Endodermal cell (in vitro differentiated cells): ENCODE measurements at regions not wholly inside any gene's neighbourhood (a gene's known extent, or its start where the extent isn't known, plus 50 kb on each side); places are given as distances from the start of the nearest gene placed in this dataset.

Experiments used
- DNase-seq: peaks from one replicate; pipeline ENCODE4 v3.0.0-alpha.2; 2017
- H3K27ac ChIP-seq: 2 replicates; pipeline ENCODE4 v1.5.1; 2013; ENCODE audit warnings: mild to moderate bottlenecking, low read depth, low read length, moderate library complexity
- H3K27me3 ChIP-seq: 2 replicates; pipeline ENCODE4 v1.6.1; 2013; ENCODE audit warnings: mild to moderate bottlenecking, low read length, moderate library complexity; ENCODE audit not compliant: insufficient read depth, control insufficient read depth, poor library complexity, severe bottlenecking
- H3K36me3 ChIP-seq: 2 replicates; pipeline ENCODE4 v1.7.0; 2013; ENCODE audit warnings: mild to moderate bottlenecking, low read length, moderate library complexity; ENCODE audit not compliant: control insufficient read depth, insufficient read depth
- H3K4me1 ChIP-seq: one replicate; pipeline ENCODE4 v1.7.0; 2013; ENCODE audit warnings: low read length; ENCODE audit not compliant: control insufficient read depth, insufficient read depth
- H3K4me3 ChIP-seq: 2 replicates; pipeline ENCODE4 v1.5.1; 2013; ENCODE audit warnings: mild to moderate bottlenecking, low read length, moderate library complexity
- H3K9ac ChIP-seq: 2 replicates; pipeline ENCODE4 v1.6.1; 2013; ENCODE audit warnings: mild to moderate bottlenecking, low read length, moderate library complexity; ENCODE audit not compliant: poor library complexity, severe bottlenecking; ENCODE audit errors: extremely low read depth
- H3K9me3 ChIP-seq: 2 replicates; pipeline ENCODE4 v1.6.1; 2013; ENCODE audit warnings: mild to moderate bottlenecking, low read length, moderate library complexity; ENCODE audit not compliant: control insufficient read depth
- H3K27ac Mint-ChIP-seq: 2 replicates; pipeline ENCODE4 v1.8.0; 2020; ENCODE audit warnings: mixed read lengths
- H3K27me3 Mint-ChIP-seq: 2 replicates; pipeline ENCODE4 v1.8.0; 2021; ENCODE audit warnings: mild to moderate bottlenecking, mixed read lengths; ENCODE audit not compliant: insufficient read depth
- H3K36me3 Mint-ChIP-seq: 2 replicates; pipeline ENCODE4 v1.8.0; 2020; ENCODE audit warnings: low read depth, mixed read lengths
- H3K4me1 Mint-ChIP-seq: 2 replicates; pipeline ENCODE4 v1.8.0; 2020; ENCODE audit warnings: mixed read lengths
- H3K4me3 Mint-ChIP-seq: 2 replicates; pipeline ENCODE4 v1.8.0; 2020; ENCODE audit warnings: mild to moderate bottlenecking, moderate library complexity, mixed read lengths
- H3K9me3 Mint-ChIP-seq: 2 replicates; pipeline ENCODE4 v1.8.0; 2020; ENCODE audit warnings: mild to moderate bottlenecking, mixed read lengths
- WGBS, 2 experiments: methylation state at CpG; one replicate each; pipeline versions ENCODE4 v1.1.5 to v1.1.7; 2013; ENCODE audit warnings: missing lambda C conversion rate in 2 of 2, mixed read lengths in 1 of 2; ENCODE audit not compliant: insufficient coverage in 1 of 2, insufficient read length in 1 of 2; 5-methylcytosine and 5-hydroxymethylcytosine counted together
- TF ChIP-seq, protein P1 (sequence below): fragments of 200-600 bp; sonication (generic); conservative IDR thresholded peaks from 2 replicates; pipeline ENCODE4 v1.5.0; 2021; ENCODE audit warnings: antibody characterized with exemption, mild to moderate bottlenecking

DNA sequence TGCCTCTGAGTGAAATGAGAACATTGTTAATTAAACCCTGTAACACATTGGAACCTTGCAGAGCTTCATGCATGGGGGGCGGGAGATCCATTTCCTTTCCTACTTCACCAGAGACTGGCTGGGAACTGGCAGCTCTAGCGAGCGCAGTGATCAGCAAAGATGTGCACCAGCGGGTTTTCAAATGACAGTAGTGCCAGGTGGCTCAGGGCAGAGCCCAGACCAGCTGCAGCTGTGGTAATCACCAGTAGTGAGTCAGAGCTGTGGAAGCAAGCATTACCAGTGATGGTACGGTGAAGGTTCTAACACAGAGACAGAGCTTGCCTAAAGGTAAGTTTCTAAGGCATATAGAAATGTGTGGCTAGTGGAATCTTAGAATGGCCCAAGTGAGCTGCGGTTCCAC, 1009.7 kb upstream of the CELF2 start:
- peaks cover 1% of the 10 kb centered on the region for H3K4me1 Mint-ChIP-seq
- H3K4me1 ChIP-seq, result no peaks in the 10 kb centered on the region
- no peaks in the 10 kb centered on the region for H3K27me3 Mint-ChIP-seq
- H3K9me3 Mint-ChIP-seq, result no peaks in the 10 kb centered on the region
- H3K27ac Mint-ChIP-seq, result no peak overlapping the region
- no peaks in the 10 kb centered on the region for H3K36me3 ChIP-seq
- H3K4me3 ChIP-seq, result no peak overlapping the region
- no peak overlapping the region for H3K4me3 Mint-ChIP-seq
- H3K36me3 Mint-ChIP-seq, result no peaks in the 10 kb centered on the region
- no peaks in the 10 kb centered on the region for H3K27me3 ChIP-seq
- WGBS, 2 experiments, result 92% methylated on average over 6 of the region's 6 CpGs
- DNase-seq, result peak; percentile 45
- H3K27ac ChIP-seq, result no peak overlapping the region
- no peak overlapping the region for H3K9ac ChIP-seq
- TF ChIP-seq, protein P1, sequence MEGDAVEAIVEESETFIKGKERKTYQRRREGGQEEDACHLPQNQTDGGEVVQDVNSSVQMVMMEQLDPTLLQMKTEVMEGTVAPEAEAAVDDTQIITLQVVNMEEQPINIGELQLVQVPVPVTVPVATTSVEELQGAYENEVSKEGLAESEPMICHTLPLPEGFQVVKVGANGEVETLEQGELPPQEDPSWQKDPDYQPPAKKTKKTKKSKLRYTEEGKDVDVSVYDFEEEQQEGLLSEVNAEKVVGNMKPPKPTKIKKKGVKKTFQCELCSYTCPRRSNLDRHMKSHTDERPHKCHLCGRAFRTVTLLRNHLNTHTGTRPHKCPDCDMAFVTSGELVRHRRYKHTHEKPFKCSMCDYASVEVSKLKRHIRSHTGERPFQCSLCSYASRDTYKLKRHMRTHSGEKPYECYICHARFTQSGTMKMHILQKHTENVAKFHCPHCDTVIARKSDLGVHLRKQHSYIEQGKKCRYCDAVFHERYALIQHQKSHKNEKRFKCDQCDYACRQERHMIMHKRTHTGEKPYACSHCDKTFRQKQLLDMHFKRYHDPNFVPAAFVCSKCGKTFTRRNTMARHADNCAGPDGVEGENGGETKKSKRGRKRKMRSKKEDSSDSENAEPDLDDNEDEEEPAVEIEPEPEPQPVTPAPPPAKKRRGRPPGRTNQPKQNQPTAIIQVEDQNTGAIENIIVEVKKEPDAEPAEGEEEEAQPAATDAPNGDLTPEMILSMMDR, result no peak
- H3K9me3 ChIP-seq, result no peaks in the 10 kb centered on the region

DNA sequence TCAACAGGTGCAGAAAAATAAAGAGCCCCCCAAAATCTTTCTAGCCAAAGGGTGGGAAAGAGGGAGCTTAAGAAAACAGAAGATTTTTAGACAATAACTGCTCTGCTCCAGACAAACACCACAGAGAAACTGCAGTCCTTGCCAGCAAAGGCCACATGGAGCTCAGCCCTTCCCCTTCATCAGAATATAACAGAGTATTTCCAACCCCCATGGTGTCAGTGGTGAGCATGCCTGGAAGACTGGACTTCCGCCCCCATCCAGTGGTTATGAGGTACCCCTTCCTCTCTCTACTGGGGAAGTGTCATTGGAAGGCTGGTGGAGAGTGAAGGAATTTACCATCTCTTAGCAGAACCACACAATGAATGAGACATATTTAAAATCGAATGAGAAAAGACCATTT, 1007.3 kb upstream of the CELF2 start:
- 64% methylated on average over 1 of the region's 2 CpGs; no CpG with 5 or more reads in 1 of the 2 experiments for WGBS, 2 experiments
- Mint-ChIP-seq H3K27me3 (no peaks in the 10 kb centered on the region), H3K4me3 (no peak overlapping the region), H3K27ac (no peak overlapping the region), H3K9me3 (no peaks in the 10 kb centered on the region), H3K36me3 (no peaks in the 10 kb centered on the region), H3K4me1 (peaks cover 1% of the 10 kb centered on the region)
- Histone ChIP-seq H3K9me3 (no peaks in the 10 kb centered on the region), H3K4me3 (no peak overlapping the region), H3K36me3 (no peaks in the 10 kb centered on the region), H3K4me1 (no peaks in the 10 kb centered on the region), H3K27ac (no peak overlapping the region), H3K9ac (no peak overlapping the region), H3K27me3 (no peaks in the 10 kb centered on the region)
- TF ChIP-seq, protein P1, result no peak
- no peak for DNase-seq

DNA sequence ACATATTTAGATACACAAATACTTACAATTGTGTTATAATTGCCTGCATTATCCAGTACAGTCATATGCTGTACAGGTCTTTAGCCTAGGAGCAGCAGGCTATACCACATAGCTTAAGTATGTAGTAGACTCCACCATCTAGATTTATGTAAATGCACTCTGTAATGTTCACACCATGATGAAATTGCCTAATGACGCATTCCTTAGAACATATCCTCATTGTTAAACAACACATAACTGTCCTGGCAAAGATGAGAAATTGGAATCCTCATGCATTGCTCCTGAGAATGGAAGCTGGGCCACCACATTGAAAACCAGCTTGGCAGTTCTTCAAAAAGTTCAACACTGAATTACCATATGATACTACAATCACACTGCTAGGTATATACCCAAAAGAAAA, 1002.8 kb upstream of the CELF2 start:
- Histone ChIP-seq H3K27ac (no peak overlapping the region), H3K9ac (no peak overlapping the region), H3K4me3 (no peak overlapping the region), H3K27me3 (no peaks in the 10 kb centered on the region), H3K36me3 (no peaks in the 10 kb centered on the region), H3K4me1 (no peaks in the 10 kb centered on the region), H3K9me3 (no peaks in the 10 kb centered on the region)
- TF ChIP-seq, protein P1, result no peak
- no peak for DNase-seq
- Mint-ChIP-seq H3K4me3 (no peak overlapping the region), H3K36me3 (no peaks in the 10 kb centered on the region), H3K9me3 (no peaks in the 10 kb centered on the region), H3K27ac (no peak overlapping the region), H3K27me3 (no peaks in the 10 kb centered on the region), H3K4me1 (peaks cover 1% of the 10 kb centered on the region)
- WGBS, 2 experiments, result 67 to 91% methylated on average over 1 of the region's 1 CpG
